Sigmoid colon (tissue), 4 donors: ENCODE measurements at regions not wholly inside any gene's neighbourhood (a gene's known extent, or its start where the extent isn't known, plus 50 kb on each side); places are given as distances from the start of the nearest gene placed in this dataset.

Experiments
- CTCF ChIP-seq, 4 experiments: fragments of 450-650 bp in 3 of 4; fragments of 200-600 bp in 1 of 4; IDR thresholded peaks; one replicate each; pipeline ENCODE4 v1.5.1; 2016 to 2019; ENCODE audit warnings: antibody characterized with exemption in 4 of 4, mild to moderate bottlenecking in 3 of 4, moderate library complexity in 2 of 4
- EP300 ChIP-seq, 4 donors: sonication (generic); formaldehyde crosslinking; IDR thresholded peaks; one replicate each; pipeline ENCODE4 v1.6.1; 2017; ENCODE audit warnings: antibody characterized with exemption in 4 of 4
- POLR2A ChIP-seq, 2 donors: fragments of 450-650 bp; IDR thresholded peaks; one replicate each; pipeline ENCODE4 v1.6.1; 2016; ENCODE audit warnings: antibody characterized with exemption in 2 of 2, mild to moderate bottlenecking in 2 of 2, moderate library complexity in 2 of 2
- POLR2AphosphoS5 ChIP-seq, 4 donors: sonication (generic); formaldehyde crosslinking; IDR thresholded peaks; one replicate each; pipeline ENCODE4 v1.6.1; 2017; ENCODE audit warnings: antibody characterized with exemption in 4 of 4

- TF ChIP-seq POLR2A (IDR thresholded peaks at IDR 0.05) (no peak), CTCF (IDR thresholded peaks at IDR 0.05) (no peak), POLR2AphosphoS5 (IDR thresholded peaks at IDR 0.05) (no peak), EP300 (IDR thresholded peaks at IDR 0.05) (no peak)
Observed at GRCh38 chr10:62550173-62550572, 176.0 kb downstream of the ZNF365 start.
